H9 (cell line): ENCODE measurements at regions not wholly inside any gene's neighbourhood (a gene's known extent, or its start where the extent isn't known, plus 50 kb on each side); places are given as distances from the start of the nearest gene placed in this dataset.

Experiments used
- DNase-seq: peaks from one replicate; pipeline ENCODE4 v3.0.0-alpha.2; 2017
- H2AFZ ChIP-seq: one replicate; pipeline ENCODE4 v1.6.1; 2013; ENCODE audit warnings: mild to moderate bottlenecking, low read length, control low read depth, moderate library complexity
- H2AK5ac ChIP-seq: 2 replicates; pipeline ENCODE4 v1.6.1; 2013; ENCODE audit warnings: low read length, control low read depth, mixed read lengths; ENCODE audit not compliant: insufficient read length
- H2BK120ac ChIP-seq: one replicate; pipeline ENCODE4 v1.6.1; 2013; ENCODE audit warnings: low read depth, mild to moderate bottlenecking, low read length, control low read depth, inconsistent platforms; ENCODE audit not compliant: poor library complexity, severe bottlenecking
- H2BK12ac ChIP-seq: 2 replicates; pipeline ENCODE4 v1.6.1; 2013; ENCODE audit warnings: low read length, control low read depth, mixed read lengths, low read depth; ENCODE audit not compliant: insufficient read length
- H2BK15ac ChIP-seq: 2 replicates; pipeline ENCODE4 v1.6.1; 2013; ENCODE audit warnings: low read depth, low read length, control low read depth
- H2BK20ac ChIP-seq: one replicate; pipeline ENCODE4 v1.6.1; 2013; ENCODE audit warnings: low read depth, mild to moderate bottlenecking, low read length, control low read depth, inconsistent platforms; ENCODE audit not compliant: poor library complexity, severe bottlenecking
- H2BK5ac ChIP-seq: 2 replicates; pipeline ENCODE4 v1.6.1; 2013; ENCODE audit warnings: low read length, control low read depth, mixed read lengths; ENCODE audit not compliant: insufficient read length
- H3K14ac ChIP-seq: 2 replicates; pipeline ENCODE4 v1.6.1; 2013; ENCODE audit warnings: low read length, control low read depth; ENCODE audit not compliant: insufficient read depth
- H3K18ac ChIP-seq: 2 replicates; pipeline ENCODE4 v1.6.1; 2013; ENCODE audit warnings: low read depth, mild to moderate bottlenecking, mixed read lengths, low read length, control low read depth; ENCODE audit not compliant: insufficient read length
- H3K23ac ChIP-seq: 2 replicates; pipeline ENCODE4 v1.6.1; 2013; ENCODE audit warnings: low read length, control low read depth, mixed read lengths, low read depth; ENCODE audit not compliant: insufficient read length
- H3K23me2 ChIP-seq: 2 replicates; pipeline ENCODE4 v1.6.1; 2013; ENCODE audit warnings: low read depth, mild to moderate bottlenecking, mixed read lengths, low read length, control low read depth; ENCODE audit not compliant: insufficient read length, poor library complexity, severe bottlenecking
- H3K27ac ChIP-seq: 2 replicates; pipeline ENCODE4 v1.5.1; 2013; ENCODE audit warnings: low read length, control low read depth, mixed read lengths, low read depth; ENCODE audit not compliant: insufficient read length
- H3K27me3 ChIP-seq: 2 replicates; pipeline ENCODE4 v1.6.1; 2013; ENCODE audit warnings: low read length, control low read depth, inconsistent platforms; ENCODE audit not compliant: insufficient read depth
- H3K4ac ChIP-seq: 2 replicates; pipeline ENCODE4 v1.6.1; 2013; ENCODE audit warnings: low read depth, mild to moderate bottlenecking, control low read depth, inconsistent platforms, low read length, moderate library complexity
- H3K4me1 ChIP-seq: 2 replicates; pipeline ENCODE4 v1.6.1; 2013; ENCODE audit warnings: low read length, control low read depth, inconsistent platforms; ENCODE audit not compliant: insufficient read depth
- H3K4me2 ChIP-seq: 2 replicates; pipeline ENCODE4 v1.6.1; 2013; ENCODE audit warnings: low read length, control low read depth, mixed read lengths; ENCODE audit not compliant: insufficient read length, insufficient read depth
- H3K56ac ChIP-seq: 2 replicates; pipeline ENCODE4 v1.6.1; 2013; ENCODE audit warnings: low read depth, mild to moderate bottlenecking, mixed read lengths, low read length, control low read depth; ENCODE audit not compliant: insufficient read length
- H3K79me1 ChIP-seq: 2 replicates; pipeline ENCODE4 v1.6.1; 2013; ENCODE audit warnings: low read depth, mild to moderate bottlenecking, moderate library complexity, low read length, control low read depth, inconsistent platforms; ENCODE audit not compliant: insufficient read depth, poor library complexity, severe bottlenecking
- H3K79me2 ChIP-seq: 2 replicates; pipeline ENCODE4 v1.6.1; 2013; ENCODE audit warnings: low read length, control low read depth, inconsistent platforms; ENCODE audit not compliant: insufficient read depth
- H3K9ac ChIP-seq: 2 replicates; pipeline ENCODE4 v1.6.1; 2013; ENCODE audit warnings: low read length, control low read depth, mixed read lengths; ENCODE audit not compliant: insufficient read length; ENCODE audit errors: extremely low read depth
- H3K9me3 ChIP-seq: one replicate; pipeline ENCODE4 v1.6.1; 2013; ENCODE audit warnings: low read depth, low read length, inconsistent platforms; ENCODE audit not compliant: control insufficient read depth
- H3T11ph ChIP-seq: one replicate; pipeline ENCODE4 v1.6.1; 2013; ENCODE audit warnings: mild to moderate bottlenecking, low read length, control low read depth, inconsistent platforms
- H4K20me1 ChIP-seq: one replicate; pipeline ENCODE4 v1.6.1; 2013; ENCODE audit not compliant: control insufficient read depth, insufficient read length, insufficient read depth
- H4K5ac ChIP-seq: 2 replicates; pipeline ENCODE4 v1.6.1; 2013; ENCODE audit warnings: low read depth, mild to moderate bottlenecking, mixed read lengths, low read length, control low read depth; ENCODE audit not compliant: insufficient read length
- H4K8ac ChIP-seq: replicated peaks from 2 replicates; pipeline ENCODE4 v1.6.1; 2013; ENCODE audit warnings: low read length, control low read depth, mixed read lengths, low read depth; ENCODE audit not compliant: insufficient read length
- H4K91ac ChIP-seq: 2 replicates; pipeline ENCODE4 v1.6.1; 2013; ENCODE audit warnings: low read depth, mild to moderate bottlenecking, moderate library complexity, mixed read lengths, low read length, control low read depth; ENCODE audit not compliant: insufficient read length
- H3K27ac Mint-ChIP-seq, 3 experiments: 2 replicates in 2 of 3; 3 replicates in 1 of 3; pipeline ENCODE4 v1.8.0; 2020 to 2021; ENCODE audit warnings: mixed read lengths in 3 of 3, mild to moderate bottlenecking in 1 of 3, moderate library complexity in 1 of 3
- H3K27me3 Mint-ChIP-seq: 2 replicates; pipeline ENCODE4 v1.8.0; 2021; ENCODE audit warnings: low read depth, mild to moderate bottlenecking, moderate library complexity, mixed read lengths
- H3K36me3 Mint-ChIP-seq, 3 experiments: 2 replicates in 2 of 3; 3 replicates in 1 of 3; pipeline ENCODE4 v1.8.0; 2020 to 2021; ENCODE audit warnings: low read depth in 3 of 3, mixed read lengths in 3 of 3; ENCODE audit not compliant: insufficient read depth in 1 of 3
- H3K4me1 Mint-ChIP-seq, 2 experiments: 2 replicates each; pipeline ENCODE4 v1.8.0; 2020; ENCODE audit warnings: mixed read lengths in 2 of 2
- H3K4me3 Mint-ChIP-seq, 2 experiments: 2 replicates in 1 of 2; 3 replicates in 1 of 2; pipeline ENCODE4 v1.8.0; 2020 to 2021; ENCODE audit warnings: mild to moderate bottlenecking in 2 of 2, mixed read lengths in 2 of 2, moderate library complexity in 1 of 2
- H3K9me3 Mint-ChIP-seq, 2 experiments: 2 replicates in 1 of 2; 3 replicates in 1 of 2; pipeline ENCODE4 v1.8.0; 2020; ENCODE audit warnings: mild to moderate bottlenecking in 2 of 2, mixed read lengths in 2 of 2, moderate library complexity in 1 of 2
- CTCF ChIP-seq: fragments of 200-600 bp; sonication (generic); conservative IDR thresholded peaks from 3 replicates; pipeline ENCODE4 v1.8.0; 2021; ENCODE audit warnings: antibody characterized with exemption, mild to moderate bottlenecking

- H3K27me3 ChIP-seq: no peaks in the 10 kb centered on the region
- H2AFZ ChIP-seq: no peak overlapping the region
- DNase-seq: no peak
- H4K5ac ChIP-seq: no peak overlapping the region
- H2BK5ac ChIP-seq: no peak overlapping the region
- TF ChIP-seq CTCF: no peak
- no peak overlapping the region; the same call in 1 of the 2 replicates for H3K14ac ChIP-seq
- no peaks in the 10 kb centered on the region for H3K79me1 ChIP-seq
- no peaks in the 10 kb centered on the region for H3K23me2 ChIP-seq
- Mint-ChIP-seq H3K4me1 (no peaks in the 10 kb centered on the region), H3K27me3 (no peaks in the 10 kb centered on the region), H3K27ac (no peak overlapping the region), H3K4me3 (no peak overlapping the region), H3K9me3 (peaks cover 22 to 25% of the 10 kb centered on the region in 2 experiments), H3K36me3 (peaks cover 0 to 4% (median 0%) of the 10 kb centered on the region in 3 experiments; a peak in 2 of 7 replicates)
- no peak overlapping the region for H3K18ac ChIP-seq
- no peak overlapping the region for H4K8ac ChIP-seq
- no peak overlapping the region for H3K23ac ChIP-seq
- H3K4me2 ChIP-seq: no peak overlapping the region
- H4K20me1 ChIP-seq: no peaks in the 10 kb centered on the region
- no peak overlapping the region for H4K91ac ChIP-seq
- no peak overlapping the region for H3K4ac ChIP-seq
- H3K9ac ChIP-seq: no peak overlapping the region
- no peak overlapping the region for H3K27ac ChIP-seq
- H3K79me2 ChIP-seq: no peaks in the 10 kb centered on the region
- H3K4me1 ChIP-seq: no peaks in the 10 kb centered on the region
- H3T11ph ChIP-seq: no peak overlapping the region
- no peak overlapping the region for H3K56ac ChIP-seq
- H2BK120ac ChIP-seq: no peak overlapping the region
- no peak overlapping the region for H2BK15ac ChIP-seq
- H2BK20ac ChIP-seq: no peak overlapping the region
- no peaks in the 10 kb centered on the region for H3K9me3 ChIP-seq
- H2AK5ac ChIP-seq: no peak overlapping the region
- H2BK12ac ChIP-seq: no peak overlapping the region
Measured at GRCh38 chr5:98227489-98227888, 546.0 kb upstream of the RGMB start.
